ENCODE measurements at regions not wholly inside any gene's neighbourhood (a gene's known extent, or its start where the extent isn't known, plus 50 kb on each side); places are given as distances from the start of the nearest gene placed in this dataset.

GRCh38 chr4:154126276-154126675 lies 337.4 kb upstream of the SFRP2 start:
- TF ChIP-seq REST (IDR thresholded peaks at IDR 0.05; ENCODE audit: low read depth, low read length) (no peak), POLR2AphosphoS5 (IDR thresholded peaks at IDR 0.05; ENCODE audit: low read length) (no peak), CTCF (IDR thresholded peaks at IDR 0.05 in 2 of 3, conservative IDR thresholded peaks at IDR 0.05 in 1 of 3; ENCODE audit: control insufficient read depth in 2 of 3, extremely low read depth in 1 of 3, insufficient read depth in 1 of 3, low read depth in 3 of 3, low read length in 3 of 3) (no peak), CREB1 (IDR thresholded peaks at IDR 0.05; ENCODE audit: low read depth) (no peak), CHD1 (IDR thresholded peaks at IDR 0.05; ENCODE audit: low read depth, low read length) (no peak), GABPA (IDR thresholded peaks at IDR 0.05; ENCODE audit: low read depth) (no peak), CEBPB (IDR thresholded peaks at IDR 0.05; ENCODE audit: borderline replicate concordance in 1 of 2, low read depth in 2 of 2, low read length in 2 of 2) (no peak), SREBF2 (IDR thresholded peaks at IDR 0.05; ENCODE audit: low read length) (no peak), KDM1A (IDR thresholded peaks at IDR 0.05; ENCODE audit: borderline replicate concordance) (no peak), E2F4 (IDR thresholded peaks at IDR 0.05; ENCODE audit: low read depth, low read length) (no peak), IRF3 (IDR thresholded peaks at IDR 0.05) (no peak), POLR2A (IDR thresholded peaks at IDR 0.05; ENCODE audit: low read depth, low read length) (no peak)
